ENCODE measurements at regions not wholly inside any gene's neighbourhood (a gene's known extent, or its start where the extent isn't known, plus 50 kb on each side); places are given as distances from the start of the nearest gene placed in this dataset.

DNA sequence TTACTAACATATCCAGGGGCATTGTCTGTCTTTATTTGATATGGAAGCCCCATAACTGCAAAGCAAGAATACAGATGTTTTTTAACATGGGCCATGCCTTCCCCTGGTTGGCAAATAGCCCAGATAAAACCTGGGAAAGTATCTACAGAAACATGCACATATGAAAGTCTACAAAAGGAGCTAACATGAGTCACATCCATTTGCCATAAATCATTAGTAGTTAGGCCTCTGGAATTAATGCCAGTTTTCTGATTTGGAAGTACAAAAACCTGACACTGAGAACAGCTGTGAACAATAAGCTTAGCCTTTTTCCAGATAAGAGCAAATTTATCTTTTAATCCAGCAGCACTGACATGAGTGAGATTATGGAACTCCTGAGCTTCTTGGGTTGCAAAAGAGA, 418.0 kb upstream of the IMPG1 start:
- no peaks in the 10 kb centered on the region for H3K27me3 ChIP-seq (ENCODE audit: control insufficient read depth, insufficient read depth, low read length)
- H3K4me3 ChIP-seq (ENCODE audit: low read depth, low read length) = no peak overlapping the region
- FAIRE-seq (no peak), DNase-seq (ENCODE audit: low read depth) (no peak)
- TF ChIP-seq, protein P1, sequence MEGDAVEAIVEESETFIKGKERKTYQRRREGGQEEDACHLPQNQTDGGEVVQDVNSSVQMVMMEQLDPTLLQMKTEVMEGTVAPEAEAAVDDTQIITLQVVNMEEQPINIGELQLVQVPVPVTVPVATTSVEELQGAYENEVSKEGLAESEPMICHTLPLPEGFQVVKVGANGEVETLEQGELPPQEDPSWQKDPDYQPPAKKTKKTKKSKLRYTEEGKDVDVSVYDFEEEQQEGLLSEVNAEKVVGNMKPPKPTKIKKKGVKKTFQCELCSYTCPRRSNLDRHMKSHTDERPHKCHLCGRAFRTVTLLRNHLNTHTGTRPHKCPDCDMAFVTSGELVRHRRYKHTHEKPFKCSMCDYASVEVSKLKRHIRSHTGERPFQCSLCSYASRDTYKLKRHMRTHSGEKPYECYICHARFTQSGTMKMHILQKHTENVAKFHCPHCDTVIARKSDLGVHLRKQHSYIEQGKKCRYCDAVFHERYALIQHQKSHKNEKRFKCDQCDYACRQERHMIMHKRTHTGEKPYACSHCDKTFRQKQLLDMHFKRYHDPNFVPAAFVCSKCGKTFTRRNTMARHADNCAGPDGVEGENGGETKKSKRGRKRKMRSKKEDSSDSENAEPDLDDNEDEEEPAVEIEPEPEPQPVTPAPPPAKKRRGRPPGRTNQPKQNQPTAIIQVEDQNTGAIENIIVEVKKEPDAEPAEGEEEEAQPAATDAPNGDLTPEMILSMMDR (IDR thresholded peaks at IDR 0.05; ENCODE audit: insufficient read depth, low read length, severe bottlenecking) = no peak
- no peaks in the 10 kb centered on the region for H3K36me3 ChIP-seq (ENCODE audit: control insufficient read depth, insufficient read depth, low read length)

DNA sequence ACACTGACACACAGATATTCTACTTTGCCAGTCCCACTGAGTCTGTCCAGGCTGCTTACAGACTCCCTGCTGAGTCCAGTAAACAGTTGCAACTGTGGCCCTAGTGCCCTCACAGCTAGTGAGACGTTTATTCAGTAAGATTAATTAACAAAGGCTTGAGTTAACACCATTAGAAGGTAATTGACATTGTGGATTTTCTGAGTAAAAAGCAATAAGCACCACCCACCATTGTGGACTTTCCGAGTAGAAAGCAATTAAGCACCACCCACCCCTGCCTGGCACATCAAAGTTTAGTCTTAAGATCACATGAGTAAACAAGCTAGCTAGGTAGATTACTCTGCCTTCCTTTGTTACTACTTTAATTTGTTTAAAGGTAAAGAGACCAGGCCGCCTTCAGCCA, 408.6 kb upstream of the IMPG1 start:
- Histone ChIP-seq H3K27me3 (ENCODE audit: control insufficient read depth, insufficient read depth, low read length) (no peaks in the 10 kb centered on the region), H3K36me3 (ENCODE audit: control insufficient read depth, insufficient read depth, low read length) (no peaks in the 10 kb centered on the region), H3K4me3 (ENCODE audit: low read depth, low read length) (no peak overlapping the region)
- TF ChIP-seq, protein P1 (IDR thresholded peaks at IDR 0.05; ENCODE audit: insufficient read depth, low read length, severe bottlenecking) = no peak
- DNase-seq (ENCODE audit: low read depth) (no peak), FAIRE-seq (no peak)

DNA sequence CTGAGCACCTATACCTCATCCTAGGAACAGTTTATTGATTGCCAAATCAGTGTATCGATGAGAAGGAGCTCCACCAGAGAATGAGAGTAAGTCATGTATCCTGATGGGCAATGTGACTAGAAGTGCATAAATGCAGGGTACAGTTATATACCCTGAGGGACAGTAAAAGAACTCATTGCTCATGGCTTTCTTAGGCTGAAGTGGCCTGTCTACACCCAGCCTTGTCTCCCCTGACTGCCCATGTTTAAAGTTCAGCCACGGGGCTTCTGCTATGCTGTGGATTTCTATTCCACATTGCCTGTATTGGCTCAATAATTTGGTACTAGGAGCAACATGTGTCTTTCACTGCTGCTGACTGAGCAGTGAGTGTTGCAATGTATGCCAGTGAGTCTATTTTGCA, 400.4 kb upstream of the IMPG1 start:
- Histone ChIP-seq H3K27me3 (ENCODE audit: control insufficient read depth, insufficient read depth, low read length) (no peaks in the 10 kb centered on the region), H3K4me3 (ENCODE audit: low read depth, low read length) (no peak overlapping the region), H3K36me3 (ENCODE audit: control insufficient read depth, insufficient read depth, low read length) (no peaks in the 10 kb centered on the region)
- DNase-seq (ENCODE audit: low read depth) (no peak), FAIRE-seq (no peak)
- TF ChIP-seq, protein P1 (IDR thresholded peaks at IDR 0.05; ENCODE audit: insufficient read depth, low read length, severe bottlenecking) = no peak

DNA sequence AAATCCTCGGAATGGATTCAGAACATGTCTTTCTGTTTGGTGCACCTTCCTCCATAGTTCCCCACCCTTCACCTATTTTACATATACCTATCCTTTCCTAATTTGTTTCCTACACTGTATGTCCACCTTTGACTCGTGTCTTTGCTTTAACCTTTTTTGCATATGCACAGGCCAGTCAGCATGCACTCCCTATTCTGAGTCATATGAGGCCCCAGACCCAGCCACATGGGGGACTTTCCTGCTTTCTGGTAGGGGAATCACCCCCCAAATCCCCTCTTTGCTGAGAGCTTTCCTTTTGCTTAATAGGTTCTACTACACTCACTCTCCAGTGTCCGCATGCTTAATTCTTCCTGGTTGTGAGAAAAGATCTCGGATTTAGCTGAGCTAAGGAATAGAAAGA, 393.8 kb upstream of the IMPG1 start:
- no peak for DNase-seq (ENCODE audit: low read depth)
- Histone ChIP-seq H3K4me3 (ENCODE audit: low read depth, low read length) (no peak overlapping the region), H3K36me3 (ENCODE audit: control insufficient read depth, insufficient read depth, low read length) (no peaks in the 10 kb centered on the region), H3K27me3 (ENCODE audit: control insufficient read depth, insufficient read depth, low read length) (no peaks in the 10 kb centered on the region)
- FAIRE-seq = no peak
- TF ChIP-seq, protein P1 (IDR thresholded peaks at IDR 0.05; ENCODE audit: insufficient read depth, low read length, severe bottlenecking) = no peak

DNA sequence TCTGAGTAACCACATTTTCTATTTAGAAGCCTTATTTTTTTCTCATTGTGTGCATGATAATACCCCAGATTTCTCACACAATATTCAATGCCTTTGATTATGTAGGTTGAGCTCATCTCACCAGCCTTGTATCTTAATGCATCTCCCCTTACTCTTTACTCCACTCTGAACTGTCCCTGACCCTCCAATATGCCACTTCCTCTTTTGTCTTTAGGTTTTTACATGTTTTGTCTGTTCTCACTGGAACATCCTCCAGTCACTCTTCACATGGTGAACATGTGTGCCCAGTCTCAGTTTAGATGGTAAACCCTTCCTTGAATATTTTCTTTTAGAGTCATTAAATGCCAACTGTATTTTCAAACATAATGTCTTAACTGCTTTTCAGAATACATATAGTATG, 392.9 kb upstream of the IMPG1 start:
- H3K4me3 ChIP-seq (ENCODE audit: low read depth, low read length) = no peak overlapping the region
- no peaks in the 10 kb centered on the region for H3K36me3 ChIP-seq (ENCODE audit: control insufficient read depth, insufficient read depth, low read length)
- no peaks in the 10 kb centered on the region for H3K27me3 ChIP-seq (ENCODE audit: control insufficient read depth, insufficient read depth, low read length)
- no peak for DNase-seq (ENCODE audit: low read depth)
- TF ChIP-seq, protein P1 (IDR thresholded peaks at IDR 0.05; ENCODE audit: insufficient read depth, low read length, severe bottlenecking) = no peak
- no peak for FAIRE-seq

DNA sequence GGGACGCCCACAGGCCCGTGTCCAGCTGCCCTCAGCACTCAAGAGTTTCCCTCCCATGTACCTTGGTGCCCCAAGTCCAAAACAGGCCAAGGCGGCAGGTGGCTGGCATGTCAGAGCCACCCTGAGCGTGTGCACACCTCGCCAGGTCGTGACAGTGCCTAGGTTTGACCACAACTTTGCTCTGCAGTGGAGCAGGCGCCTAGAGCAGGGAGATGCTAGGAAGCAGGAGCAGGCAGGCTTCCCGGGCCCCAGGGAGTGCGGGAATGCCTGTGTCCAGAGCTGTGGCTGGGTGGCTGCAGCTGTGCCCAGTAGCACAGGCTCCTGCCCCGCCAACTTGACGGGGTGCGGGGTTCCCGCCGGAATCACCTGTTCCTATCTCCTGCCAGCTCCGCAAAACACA, 380.8 kb upstream of the IMPG1 start:
- no peaks in the 10 kb centered on the region for H3K27me3 ChIP-seq (ENCODE audit: control insufficient read depth, insufficient read depth, low read length)
- no peak overlapping the region for H3K4me3 ChIP-seq (ENCODE audit: low read depth, low read length)
- no peaks in the 10 kb centered on the region for H3K36me3 ChIP-seq (ENCODE audit: control insufficient read depth, insufficient read depth, low read length)
- FAIRE-seq (no peak), DNase-seq (ENCODE audit: low read depth) (no peak)
- TF ChIP-seq, protein P1 (IDR thresholded peaks at IDR 0.05; ENCODE audit: insufficient read depth, low read length, severe bottlenecking) = no peak

Data from bronchial epithelial cell (primary cell).